ENCODE measurements at regions not wholly inside any gene's neighbourhood (a gene's known extent, or its start where the extent isn't known, plus 50 kb on each side); places are given as distances from the start of the nearest gene placed in this dataset.

DNA sequence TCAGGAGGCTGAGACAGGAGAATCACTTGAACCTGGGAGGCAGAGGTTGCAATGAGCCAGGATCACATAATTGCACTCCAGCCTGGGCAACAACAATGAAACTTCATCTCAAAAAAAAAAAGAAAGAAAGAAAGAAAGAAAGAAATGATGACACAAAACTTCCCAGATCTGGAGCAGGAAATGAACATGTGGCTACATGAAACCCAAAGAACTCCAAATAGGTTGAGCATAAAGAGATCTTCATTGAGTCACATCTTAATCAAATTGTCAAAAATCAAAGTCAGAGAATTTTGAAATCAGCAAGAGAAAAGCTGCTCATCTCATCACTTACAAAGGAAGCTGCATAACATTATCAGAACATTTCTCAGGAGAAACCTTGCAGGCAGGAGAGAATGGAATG lies 247.0 kb downstream of the IBTK start:
- Histone ChIP-seq H3K9ac (replicated peaks; ENCODE audit: extremely low read depth, insufficient read depth, low read length) (no peak overlapping the region), H3K9me1 (replicated peaks; ENCODE audit: control insufficient read depth, extremely low read depth, insufficient read depth, low read length) (no peaks in the 10 kb centered on the region), H3K27me3 (ENCODE audit: control insufficient read depth in 2 of 2, insufficient read depth in 2 of 2, low read length in 2 of 2) (no peaks in the 10 kb centered on the region), H3K36me3 (ENCODE audit: control insufficient read depth in 2 of 2, extremely low read depth in 1 of 2, insufficient read depth in 2 of 2, low read length in 2 of 2) (no peaks in the 10 kb centered on the region), H3K27ac (ENCODE audit: insufficient read depth, low read depth, low read length) (no peak overlapping the region), H3K79me2 (ENCODE audit: control insufficient read depth, insufficient read depth, low read length) (no peaks in the 10 kb centered on the region), H3K4me3 (replicated peaks in 1 of 3; ENCODE audit: insufficient read depth in 1 of 3, low read depth in 1 of 3, low read length in 3 of 3) (no peak overlapping the region), H4K20me1 (replicated peaks; ENCODE audit: control insufficient read depth, extremely low read depth, insufficient read depth, low read length) (no peaks in the 10 kb centered on the region), H3K9me3 (replicated peaks; ENCODE audit: control insufficient read depth, insufficient read depth, low read length) (no peaks in the 10 kb centered on the region), H2AFZ (ENCODE audit: low read depth, low read length) (no peak overlapping the region), H3K4me1 (ENCODE audit: control insufficient read depth, extremely low read depth, insufficient read depth, low read length) (peaks cover 3% of the 10 kb centered on the region), H3K4me2 (ENCODE audit: insufficient read depth, low read length) (no peak overlapping the region)
- intact Hi-C loops (cut with micrococcal nuclease) = loop anchor here (10.0 kb wide), 1 partner anchor 1256 kb away; no protein-coding TSS in a partner anchor
- DNase-seq (ENCODE audit: low read depth, low spot score) = no peak
- TF ChIP-seq EZH2 (IDR thresholded peaks at IDR 0.05; ENCODE audit: borderline replicate concordance, low read depth, low read length, severe bottlenecking) (no peak), POLR2A (IDR thresholded peaks at IDR 0.05; ENCODE audit: low read depth, low read length) (no peak), POLR2AphosphoS5 (IDR thresholded peaks at IDR 0.05; ENCODE audit: insufficient read depth, low read depth, low read length) (no peak)
- POLR2A ChIA-PET = no interaction called here
- CTCF ChIA-PET = interaction anchor here (1.0 to 1.3 kb wide), 3 partner anchors 11 to 40 kb away, joined by 3 to 9 read pairs (median 5); no protein-coding TSS in a partner anchor
- no TSS peak for BruUV-seq (replicated peaks)
- dilution Hi-C loops (cut with MboI; ENCODE audit: extremely low pct_ligation_motif_present, low sequenced_read_pairs) = no loop called here
- no peak for FAIRE-seq

DNA sequence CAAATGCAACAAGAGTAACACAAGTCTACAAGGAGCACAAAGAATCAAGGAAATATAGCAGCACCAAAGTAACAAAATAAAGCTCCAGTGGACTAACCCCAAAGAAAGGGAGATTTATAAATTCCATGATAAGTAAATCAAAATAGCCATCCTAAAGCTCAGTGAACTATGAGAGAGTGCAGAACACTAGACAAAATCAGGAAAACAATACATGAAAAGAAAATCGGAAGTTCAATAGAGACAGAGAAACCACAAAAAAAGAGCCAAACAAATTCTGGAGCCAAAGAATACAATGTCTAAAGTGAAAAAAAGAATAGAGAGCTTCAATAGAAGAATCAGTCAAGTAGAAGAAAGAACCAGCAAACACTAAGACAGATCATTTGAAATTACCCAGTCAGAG lies 247.3 kb upstream of the TENT5A start:
- Histone ChIP-seq H3K4me1 (ENCODE audit: control insufficient read depth, extremely low read depth, insufficient read depth, low read length) (peaks cover 3% of the 10 kb centered on the region), H3K79me2 (ENCODE audit: control insufficient read depth, insufficient read depth, low read length) (no peaks in the 10 kb centered on the region), H3K4me2 (ENCODE audit: insufficient read depth, low read length) (no peak overlapping the region), H3K4me3 (replicated peaks in 1 of 3; ENCODE audit: insufficient read depth in 1 of 3, low read depth in 1 of 3, low read length in 3 of 3) (no peak overlapping the region), H3K27ac (ENCODE audit: insufficient read depth, low read depth, low read length) (no peak overlapping the region), H2AFZ (ENCODE audit: low read depth, low read length) (no peak overlapping the region), H3K9ac (replicated peaks; ENCODE audit: extremely low read depth, insufficient read depth, low read length) (no peak overlapping the region), H3K9me3 (replicated peaks; ENCODE audit: control insufficient read depth, insufficient read depth, low read length) (no peaks in the 10 kb centered on the region), H4K20me1 (replicated peaks; ENCODE audit: control insufficient read depth, extremely low read depth, insufficient read depth, low read length) (no peaks in the 10 kb centered on the region), H3K36me3 (ENCODE audit: control insufficient read depth in 2 of 2, extremely low read depth in 1 of 2, insufficient read depth in 2 of 2, low read length in 2 of 2) (no peaks in the 10 kb centered on the region), H3K9me1 (replicated peaks; ENCODE audit: control insufficient read depth, extremely low read depth, insufficient read depth, low read length) (no peaks in the 10 kb centered on the region), H3K27me3 (ENCODE audit: control insufficient read depth in 2 of 2, insufficient read depth in 2 of 2, low read length in 2 of 2) (no peaks in the 10 kb centered on the region)
- CTCF ChIA-PET = interaction anchor here (0.8 to 1.1 kb wide), 5 partner anchors 10 to 758 kb away, joined by 3 to 5 read pairs (median 4); no protein-coding TSS in a partner anchor
- DNase-seq (ENCODE audit: low read depth, low spot score) = no peak
- BruUV-seq (replicated peaks) = no TSS peak
- FAIRE-seq = no peak
- dilution Hi-C loops (cut with MboI; ENCODE audit: extremely low pct_ligation_motif_present, low sequenced_read_pairs) = no loop called here
- TF ChIP-seq POLR2AphosphoS5 (IDR thresholded peaks at IDR 0.05; ENCODE audit: insufficient read depth, low read depth, low read length) (no peak), GATA2 (IDR thresholded peaks at IDR 0.05; ENCODE audit: insufficient read depth, insufficient read length, low read depth, low read length) (no peak), FOS (IDR thresholded peaks at IDR 0.05; ENCODE audit: borderline replicate concordance, insufficient read depth, low read length) (no peak), POLR2A (IDR thresholded peaks at IDR 0.05; ENCODE audit: low read depth, low read length) (no peak), EZH2 (IDR thresholded peaks at IDR 0.05; ENCODE audit: borderline replicate concordance, low read depth, low read length, severe bottlenecking) (no peak), MYC (IDR thresholded peaks at IDR 0.05; ENCODE audit: low read depth, low read length) (no peak), JUN (IDR thresholded peaks at IDR 0.05; ENCODE audit: borderline replicate concordance, insufficient read depth, insufficient read length, low read depth) (no peak)
- TF ChIP-seq, protein P1, sequence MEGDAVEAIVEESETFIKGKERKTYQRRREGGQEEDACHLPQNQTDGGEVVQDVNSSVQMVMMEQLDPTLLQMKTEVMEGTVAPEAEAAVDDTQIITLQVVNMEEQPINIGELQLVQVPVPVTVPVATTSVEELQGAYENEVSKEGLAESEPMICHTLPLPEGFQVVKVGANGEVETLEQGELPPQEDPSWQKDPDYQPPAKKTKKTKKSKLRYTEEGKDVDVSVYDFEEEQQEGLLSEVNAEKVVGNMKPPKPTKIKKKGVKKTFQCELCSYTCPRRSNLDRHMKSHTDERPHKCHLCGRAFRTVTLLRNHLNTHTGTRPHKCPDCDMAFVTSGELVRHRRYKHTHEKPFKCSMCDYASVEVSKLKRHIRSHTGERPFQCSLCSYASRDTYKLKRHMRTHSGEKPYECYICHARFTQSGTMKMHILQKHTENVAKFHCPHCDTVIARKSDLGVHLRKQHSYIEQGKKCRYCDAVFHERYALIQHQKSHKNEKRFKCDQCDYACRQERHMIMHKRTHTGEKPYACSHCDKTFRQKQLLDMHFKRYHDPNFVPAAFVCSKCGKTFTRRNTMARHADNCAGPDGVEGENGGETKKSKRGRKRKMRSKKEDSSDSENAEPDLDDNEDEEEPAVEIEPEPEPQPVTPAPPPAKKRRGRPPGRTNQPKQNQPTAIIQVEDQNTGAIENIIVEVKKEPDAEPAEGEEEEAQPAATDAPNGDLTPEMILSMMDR (IDR thresholded peaks at IDR 0.05; ENCODE audit: extremely low read depth in 1 of 2, insufficient read depth in 1 of 2, low read depth in 1 of 2, low read length in 2 of 2) = no peak
- TF ChIP-seq, protein P2, sequence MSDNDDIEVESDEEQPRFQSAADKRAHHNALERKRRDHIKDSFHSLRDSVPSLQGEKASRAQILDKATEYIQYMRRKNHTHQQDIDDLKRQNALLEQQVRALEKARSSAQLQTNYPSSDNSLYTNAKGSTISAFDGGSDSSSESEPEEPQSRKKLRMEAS (IDR thresholded peaks at IDR 0.05; ENCODE audit: insufficient read depth, insufficient read length) = no peak
- intact Hi-C loops (cut with micrococcal nuclease) = loop anchor here (10.0 kb wide), 1 partner anchor 1255 kb away; no protein-coding TSS in a partner anchor
- POLR2A ChIA-PET = no interaction called here

All from endothelial cell of umbilical vein (primary cell).